Rectal smooth muscle tissue (tissue), 1 donor: ENCODE measurements at regions not wholly inside any gene's neighbourhood (a gene's known extent, or its start where the extent isn't known, plus 50 kb on each side); places are given as distances from the start of the nearest gene placed in this dataset.

Experiments
- H3K27ac ChIP-seq: one replicate; pipeline ENCODE4 v1.7.0; 2013; ENCODE audit warnings: low read depth, low read length, inconsistent platforms
- H3K27me3 ChIP-seq: one replicate; pipeline ENCODE4 v1.7.0; 2013; ENCODE audit warnings: low read length; ENCODE audit not compliant: control insufficient read depth, insufficient read depth
- H3K36me3 ChIP-seq: one replicate; pipeline ENCODE4 v1.7.0; 2013; ENCODE audit warnings: low read length; ENCODE audit not compliant: control insufficient read depth, insufficient read depth
- H3K4me1 ChIP-seq: one replicate; pipeline ENCODE4 v1.7.0; 2013; ENCODE audit warnings: low read length; ENCODE audit not compliant: control insufficient read depth, insufficient read depth
- H3K4me3 ChIP-seq: one replicate; pipeline ENCODE4 v1.7.0; 2013; ENCODE audit warnings: low read length
- H3K9ac ChIP-seq: one replicate; pipeline ENCODE4 v1.7.0; 2013; ENCODE audit warnings: low read length

GRCh38 chr11:115776916-115777315 lies 272.7 kb upstream of the CADM1 start:
- Histone ChIP-seq H3K27ac (no peak overlapping the region), H3K4me3 (no peak overlapping the region), H3K27me3 (no peaks in the 10 kb centered on the region), H3K4me1 (no peaks in the 10 kb centered on the region), H3K9ac (no peak overlapping the region), H3K36me3 (no peaks in the 10 kb centered on the region)

- H3K4me3 ChIP-seq = no peak overlapping the region
- H3K27ac ChIP-seq = no peak overlapping the region
- H3K36me3 ChIP-seq = no peaks in the 10 kb centered on the region
- H3K4me1 ChIP-seq = no peaks in the 10 kb centered on the region
- H3K9ac ChIP-seq = no peak overlapping the region
- no peaks in the 10 kb centered on the region for H3K27me3 ChIP-seq
Measured at GRCh38 chr11:115775846-115776245, 271.6 kb upstream of the CADM1 start.

GRCh38 chr11:115774756-115775155 lies 270.5 kb upstream of the CADM1 start:
- H3K27me3 ChIP-seq = no peaks in the 10 kb centered on the region
- H3K27ac ChIP-seq = no peak overlapping the region
- no peak overlapping the region for H3K4me3 ChIP-seq
- H3K9ac ChIP-seq = no peak overlapping the region
- H3K4me1 ChIP-seq = no peaks in the 10 kb centered on the region
- H3K36me3 ChIP-seq = no peaks in the 10 kb centered on the region

GRCh38 chr11:115769891-115770290 lies 265.7 kb upstream of the CADM1 start:
- Histone ChIP-seq H3K4me1 (no peaks in the 10 kb centered on the region), H3K27me3 (no peaks in the 10 kb centered on the region), H3K4me3 (no peak overlapping the region)

GRCh38 chr11:115767883-115768282 lies 263.7 kb upstream of the CADM1 start:
- no peak overlapping the region for H3K9ac ChIP-seq
- H3K4me3 ChIP-seq = no peak overlapping the region
- no peaks in the 10 kb centered on the region for H3K27me3 ChIP-seq
- H3K36me3 ChIP-seq = no peaks in the 10 kb centered on the region
- no peaks in the 10 kb centered on the region for H3K4me1 ChIP-seq
- no peak overlapping the region for H3K27ac ChIP-seq

More at GRCh38 chr11:115769891-115770290, 265.7 kb upstream of the CADM1 start:
- H3K27ac ChIP-seq = no peak overlapping the region
- H3K9ac ChIP-seq = no peak overlapping the region
- H3K36me3 ChIP-seq = no peaks in the 10 kb centered on the region

GRCh38 chr11:115767047-115767802 lies 263.0 kb upstream of the CADM1 start:
- Histone ChIP-seq H3K27me3 (no peaks in the 10 kb centered on the region), H3K36me3 (no peaks in the 10 kb centered on the region), H3K9ac (no peak overlapping the region), H3K4me1 (no peaks in the 10 kb centered on the region), H3K27ac (no peak overlapping the region), H3K4me3 (no peak overlapping the region)

- Histone ChIP-seq H3K9ac (no peak overlapping the region), H3K27ac (no peak overlapping the region), H3K27me3 (peaks cover 3% of the 10 kb centered on the region), H3K4me3 (no peak overlapping the region), H3K36me3 (no peaks in the 10 kb centered on the region), H3K4me1 (no peaks in the 10 kb centered on the region)
Measured at GRCh38 chr11:115766561-115766960, 262.3 kb upstream of the CADM1 start.

- no peak overlapping the region for H3K9ac ChIP-seq
- no peak overlapping the region for H3K4me3 ChIP-seq
- H3K27ac ChIP-seq = no peak overlapping the region
- no peaks in the 10 kb centered on the region for H3K36me3 ChIP-seq
- H3K27me3 ChIP-seq = peaks cover 5% of the 10 kb centered on the region
- no peaks in the 10 kb centered on the region for H3K4me1 ChIP-seq
Measured at GRCh38 chr11:115765803-115766239, 261.6 kb upstream of the CADM1 start.

- Histone ChIP-seq H3K27me3 (peaks cover 5% of the 10 kb centered on the region), H3K27ac (no peak overlapping the region), H3K9ac (no peak overlapping the region), H3K4me3 (no peak overlapping the region), H3K4me1 (no peaks in the 10 kb centered on the region), H3K36me3 (no peaks in the 10 kb centered on the region)
Measured at GRCh38 chr11:115764176-115764575, 260.0 kb upstream of the CADM1 start.

GRCh38 chr11:115761817-115762216 lies 257.6 kb upstream of the CADM1 start:
- no peak overlapping the region for H3K4me3 ChIP-seq
- H3K4me1 ChIP-seq = no peaks in the 10 kb centered on the region
- no peak overlapping the region for H3K9ac ChIP-seq
- peaks cover 5% of the 10 kb centered on the region for H3K27me3 ChIP-seq
- H3K27ac ChIP-seq = no peak overlapping the region
- no peaks in the 10 kb centered on the region for H3K36me3 ChIP-seq

- no peak overlapping the region for H3K4me3 ChIP-seq
- peaks cover 5% of the 10 kb centered on the region for H3K27me3 ChIP-seq
- no peaks in the 10 kb centered on the region for H3K36me3 ChIP-seq
- no peak overlapping the region for H3K27ac ChIP-seq
- no peak overlapping the region for H3K9ac ChIP-seq
- H3K4me1 ChIP-seq = no peaks in the 10 kb centered on the region
Measured at GRCh38 chr11:115761348-115761747, 257.1 kb upstream of the CADM1 start.

- H3K36me3 ChIP-seq = no peaks in the 10 kb centered on the region
- peak overlapping the region; percentile 67 for H3K4me3 ChIP-seq
- H3K27me3 ChIP-seq = peaks cover 5% of the 10 kb centered on the region
- no peak overlapping the region for H3K27ac ChIP-seq
- no peak overlapping the region for H3K9ac ChIP-seq
- no peaks in the 10 kb centered on the region for H3K4me1 ChIP-seq
Measured at GRCh38 chr11:115760461-115761320, 256.5 kb upstream of the CADM1 start.
